Kidney (tissue), 13 donors: ENCODE measurements at regions not wholly inside any gene's neighbourhood (a gene's known extent, or its start where the extent isn't known, plus 50 kb on each side); places are given as distances from the start of the nearest gene placed in this dataset.
A peak's percentile ranks its signal among the peaks of the same experiment; 100 is the strongest.

Experiments used
- DNase-seq, 5 donors: peaks; one replicate each; pipeline ENCODE4 v3.0.0-alpha.2; 2013 to 2020
- FAIRE-seq: peaks from 2 replicates; lab custom pipeline; 2012; peaks lifted over from hg19 to GRCh38; lab: Jason Lieb, UNC
- H3K27ac ChIP-seq, 2 donors: one replicate each; pipeline ENCODE4 v1.7.0; 2013; ENCODE audit warnings: low read depth in 2 of 2, low read length in 2 of 2, inconsistent platforms in 1 of 2
- H3K27me3 ChIP-seq: one replicate; pipeline ENCODE4 v1.7.1; 2013; ENCODE audit warnings: low read length, inconsistent platforms; ENCODE audit not compliant: control insufficient read depth, insufficient read depth
- H3K36me3 ChIP-seq, 3 donors: one replicate each; pipeline versions ENCODE4 v1.7.0 to v1.7.1; 2013; ENCODE audit warnings: low read length in 3 of 3, control low read depth in 1 of 3, inconsistent platforms in 1 of 3; ENCODE audit not compliant: insufficient read depth in 3 of 3, control insufficient read depth in 2 of 3
- H3K4me1 ChIP-seq, 3 donors: one replicate each; pipeline versions ENCODE4 v1.7.0 to v1.7.1; 2013; ENCODE audit warnings: low read length in 3 of 3, inconsistent platforms in 1 of 3, low read depth in 1 of 3; ENCODE audit not compliant: control insufficient read depth in 2 of 3, insufficient read depth in 2 of 3
- H3K4me3 ChIP-seq, 3 donors: one replicate each; pipeline versions ENCODE4 v1.7.0 to v1.8.1; 2013; ENCODE audit warnings: low read length in 3 of 3, control low read depth in 1 of 3, inconsistent platforms in 1 of 3
- H3K9ac ChIP-seq, 3 donors: one replicate each; pipeline versions ENCODE4 v1.7.0 to v1.7.1; 2013; ENCODE audit warnings: low read length in 3 of 3, control low read depth in 1 of 3, inconsistent platforms in 1 of 3
- H3K9me3 ChIP-seq, 3 donors: one replicate each; pipeline versions ENCODE4 v1.7.0 to v1.7.1; 2013; ENCODE audit warnings: low read length in 3 of 3, control low read depth in 1 of 3, inconsistent platforms in 1 of 3; ENCODE audit not compliant: control insufficient read depth in 2 of 3, insufficient read depth in 1 of 3
- intact Hi-C: fragments of 100-400 bp; cut with DNase I; formaldehyde crosslinking; loops from one replicate; pipeline ENCODE4 v1.11.1; 2022
- TF ChIP-seq, protein P1 (sequence below): IDR thresholded peaks from 3 replicates; pipeline ENCODE4 v1.5.1; 2012; ENCODE audit warnings: mild to moderate bottlenecking, moderate library complexity, borderline replicate concordance; ENCODE audit not compliant: insufficient read depth; ENCODE audit errors: extremely low read depth
- donor health status: control.
- donor health status: control.
- donor health status: control.
- donor health status: control.
- donor health status: control.
- donor health status: DM: yes; HTN: yes; CAD: no.
- donor health status: Normal renal cell carcinoma (clear cell type).

DNA sequence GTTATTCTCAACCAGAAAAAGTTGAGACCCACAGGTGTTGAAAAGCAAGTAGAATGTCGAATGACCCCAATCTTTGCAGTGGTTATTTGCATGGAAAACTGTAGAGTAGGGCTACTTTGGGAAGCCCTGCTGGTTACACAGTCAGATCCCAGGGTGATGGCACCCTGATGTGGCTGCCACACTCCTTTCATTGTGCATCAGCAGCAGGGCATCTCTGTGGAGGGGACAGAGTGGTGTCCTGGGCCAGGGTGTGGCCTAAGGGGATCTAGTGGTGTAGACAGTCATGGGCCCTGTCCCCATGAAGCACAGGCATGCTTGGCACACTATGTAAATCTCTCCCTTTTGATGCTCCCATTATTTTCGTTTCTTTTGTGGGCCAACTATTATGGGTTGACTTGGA is 199.4 kb upstream of the NAV2 start:
- FAIRE-seq (no peak), DNase-seq (no peak)
- TF ChIP-seq, protein P1, sequence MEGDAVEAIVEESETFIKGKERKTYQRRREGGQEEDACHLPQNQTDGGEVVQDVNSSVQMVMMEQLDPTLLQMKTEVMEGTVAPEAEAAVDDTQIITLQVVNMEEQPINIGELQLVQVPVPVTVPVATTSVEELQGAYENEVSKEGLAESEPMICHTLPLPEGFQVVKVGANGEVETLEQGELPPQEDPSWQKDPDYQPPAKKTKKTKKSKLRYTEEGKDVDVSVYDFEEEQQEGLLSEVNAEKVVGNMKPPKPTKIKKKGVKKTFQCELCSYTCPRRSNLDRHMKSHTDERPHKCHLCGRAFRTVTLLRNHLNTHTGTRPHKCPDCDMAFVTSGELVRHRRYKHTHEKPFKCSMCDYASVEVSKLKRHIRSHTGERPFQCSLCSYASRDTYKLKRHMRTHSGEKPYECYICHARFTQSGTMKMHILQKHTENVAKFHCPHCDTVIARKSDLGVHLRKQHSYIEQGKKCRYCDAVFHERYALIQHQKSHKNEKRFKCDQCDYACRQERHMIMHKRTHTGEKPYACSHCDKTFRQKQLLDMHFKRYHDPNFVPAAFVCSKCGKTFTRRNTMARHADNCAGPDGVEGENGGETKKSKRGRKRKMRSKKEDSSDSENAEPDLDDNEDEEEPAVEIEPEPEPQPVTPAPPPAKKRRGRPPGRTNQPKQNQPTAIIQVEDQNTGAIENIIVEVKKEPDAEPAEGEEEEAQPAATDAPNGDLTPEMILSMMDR = no peak
- H3K27ac ChIP-seq = no peak overlapping the region
- H3K4me1 ChIP-seq = peaks cover 0 to 11% (median 7%) of the 10 kb centered on the region in 3 donors
- H3K27me3 ChIP-seq = no peaks in the 10 kb centered on the region
- intact Hi-C loops = no loop called here
- H3K36me3 ChIP-seq = no peaks in the 10 kb centered on the region
- H3K9ac ChIP-seq = no peak overlapping the region
- no peaks in the 10 kb centered on the region for H3K9me3 ChIP-seq
- no peak overlapping the region for H3K4me3 ChIP-seq

DNA sequence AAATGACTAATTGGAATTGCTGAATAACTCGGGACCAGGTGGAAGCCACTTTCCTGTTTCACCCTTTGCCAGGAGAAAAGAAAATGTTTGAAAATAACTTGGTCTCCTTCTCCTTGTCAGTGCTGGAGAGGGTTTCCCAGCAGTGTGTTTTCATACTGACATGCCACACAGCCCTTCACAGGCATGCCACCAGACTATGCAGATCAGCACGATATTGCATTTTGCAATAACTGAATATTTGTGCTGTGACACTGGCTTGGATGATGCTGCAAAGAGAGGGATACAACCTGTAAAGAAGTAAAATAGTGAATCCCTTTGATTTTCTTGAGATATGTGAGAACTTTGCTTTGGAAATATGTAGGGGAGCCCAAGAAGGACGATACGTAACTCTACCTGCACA is 200.0 kb upstream of the NAV2 start:
- Histone ChIP-seq H3K36me3 (no peaks in the 10 kb centered on the region), H3K27ac (no peak overlapping the region), H3K4me3 (no peak overlapping the region), H3K27me3 (no peaks in the 10 kb centered on the region), H3K9me3 (no peaks in the 10 kb centered on the region), H3K9ac (no peak overlapping the region), H3K4me1 (peaks cover 0 to 11% (median 7%) of the 10 kb centered on the region in 3 donors)
- FAIRE-seq (no peak), DNase-seq (no peak)
- intact Hi-C loops = no loop called here
- TF ChIP-seq, protein P1 = no peak

DNA sequence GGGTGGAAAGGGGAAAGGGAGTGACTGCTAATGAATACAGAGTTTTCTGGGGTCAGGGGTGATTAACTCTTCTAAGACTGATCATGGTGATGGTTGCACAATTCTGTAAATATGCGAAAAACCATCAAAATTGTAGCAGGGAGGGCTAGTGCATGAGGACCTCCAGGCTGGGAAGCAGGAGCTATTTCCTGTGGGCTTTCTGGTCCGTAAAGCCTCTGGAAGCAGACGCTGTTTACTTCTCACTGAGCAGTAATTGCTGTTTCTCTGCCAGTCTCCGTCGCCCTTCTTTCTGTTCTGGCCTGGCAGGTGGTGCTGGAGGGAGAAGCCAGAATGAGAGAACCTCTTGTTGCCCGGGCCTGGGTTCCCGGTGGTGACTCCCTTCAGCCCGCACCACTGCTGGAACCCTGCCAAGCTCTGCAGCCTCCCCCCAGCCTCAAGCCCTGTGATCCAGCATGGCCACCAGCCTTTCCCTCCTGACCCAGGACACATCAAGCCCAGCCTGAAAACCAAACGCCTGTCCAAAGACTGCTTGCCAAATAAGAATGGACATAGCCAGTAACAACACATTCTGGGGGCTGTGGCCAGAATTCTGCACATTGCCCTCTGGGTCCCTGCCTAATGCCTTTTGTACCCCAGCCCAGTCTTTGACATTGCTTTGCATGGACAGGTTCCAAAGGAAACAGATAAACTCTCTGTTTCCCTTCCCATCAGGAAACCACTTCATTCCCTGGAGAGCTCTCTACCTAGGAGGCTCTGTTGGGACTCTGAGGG is 201.0 kb upstream of the NAV2 start:
- H3K9me3 ChIP-seq = no peaks in the 10 kb centered on the region
- H3K4me3 ChIP-seq = no peak overlapping the region
- no peak overlapping the region for H3K9ac ChIP-seq
- DNase-seq (peak in 3 of 5 donors; percentile 12 to 91 (median 25)), FAIRE-seq (no peak)
- no peaks in the 10 kb centered on the region for H3K36me3 ChIP-seq
- peaks cover 0 to 11% (median 7%) of the 10 kb centered on the region in 3 donors for H3K4me1 ChIP-seq
- no peak overlapping the region for H3K27ac ChIP-seq
- no peaks in the 10 kb centered on the region for H3K27me3 ChIP-seq
- TF ChIP-seq, protein P1 = no peak
- intact Hi-C loops = no loop called here
